ENCODE measurements at regions not wholly inside any gene's neighbourhood (a gene's known extent, or its start where the extent isn't known, plus 50 kb on each side); places are given as distances from the start of the nearest gene placed in this dataset.

DNA sequence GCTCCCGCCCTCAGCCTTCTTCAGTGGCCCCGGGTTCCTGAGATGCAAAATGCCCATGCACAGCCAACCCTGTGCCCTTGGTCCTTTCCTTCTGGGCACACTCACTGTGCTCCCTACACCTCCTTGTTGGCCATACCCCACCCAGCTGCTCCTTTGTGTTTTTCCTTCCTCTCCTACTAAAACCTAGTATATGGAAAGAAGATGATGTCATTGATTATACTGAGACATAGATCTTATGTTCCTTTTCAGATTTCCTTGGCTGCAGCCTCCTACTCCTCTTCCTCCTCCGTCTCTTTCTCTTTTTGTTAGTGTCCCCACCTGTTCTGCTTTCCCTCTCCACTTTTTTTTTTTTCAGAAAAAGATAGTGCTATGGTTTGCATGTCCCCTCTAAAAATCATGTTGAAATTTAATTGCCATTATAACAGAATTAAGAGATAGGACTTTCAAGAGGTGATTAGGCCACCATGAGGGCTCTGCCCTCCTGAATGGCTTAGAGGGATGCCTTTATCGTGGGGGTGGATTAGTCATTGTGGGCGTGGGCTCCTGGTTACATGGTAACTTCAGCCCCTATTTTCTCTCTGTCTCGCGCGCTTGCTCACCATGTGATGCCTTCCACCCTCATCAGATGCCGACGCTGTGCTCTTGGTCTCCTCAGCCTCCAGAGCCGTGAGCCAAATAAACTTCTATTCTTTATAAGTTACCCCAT lies 254.9 kb upstream of the GATB start:
- in situ Hi-C loops (cut with HindIII; ENCODE audit: low sequenced_read_pairs): no loop called here
- no peak for DNase-seq (ENCODE audit: low spot score)

DNA sequence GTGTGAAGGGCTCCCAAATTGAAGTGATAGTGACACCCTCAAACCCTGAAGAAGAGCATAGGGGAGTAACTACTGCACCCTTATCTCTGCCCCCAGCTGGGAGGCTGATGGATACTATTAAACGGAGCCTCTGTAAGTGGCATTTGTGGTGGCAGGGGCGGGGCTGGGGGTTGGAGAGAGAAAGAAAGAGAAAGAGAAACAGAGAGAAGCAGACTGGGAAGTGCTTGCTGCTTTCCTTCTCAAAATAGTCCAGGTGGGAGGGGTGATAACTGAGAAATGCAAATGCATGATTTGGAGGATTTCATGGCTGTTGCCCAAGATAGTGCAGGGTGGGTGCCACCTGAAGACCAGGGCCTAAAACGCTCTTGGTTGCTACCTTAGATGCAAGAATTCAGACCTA lies 253.5 kb upstream of the GATB start:
- in situ Hi-C loops (cut with HindIII; ENCODE audit: low sequenced_read_pairs): no loop called here
- DNase-seq (ENCODE audit: low spot score): no peak

DNA sequence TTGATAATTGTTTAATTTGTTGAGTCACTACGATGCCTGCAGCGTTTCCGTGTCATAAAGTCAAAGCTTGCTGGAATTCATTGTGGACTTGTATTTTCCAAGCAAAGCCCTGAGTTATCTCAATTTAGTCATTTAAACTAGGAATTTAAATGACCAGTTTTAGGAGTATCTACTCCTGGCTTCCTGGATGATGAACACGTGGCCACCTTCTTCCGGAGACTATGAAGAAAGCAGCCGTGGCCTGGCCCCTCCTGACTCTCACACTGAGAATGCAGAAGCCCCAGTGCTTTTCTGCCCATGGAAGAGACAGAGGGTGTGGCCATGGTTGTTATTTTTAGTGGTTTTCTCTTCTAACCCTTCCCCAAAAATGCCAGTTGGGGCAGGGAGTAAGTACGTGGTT lies 250.7 kb upstream of the GATB start:
- in situ Hi-C loops (cut with HindIII; ENCODE audit: low sequenced_read_pairs): no loop called here
- no peak for DNase-seq (ENCODE audit: low spot score)

DNA sequence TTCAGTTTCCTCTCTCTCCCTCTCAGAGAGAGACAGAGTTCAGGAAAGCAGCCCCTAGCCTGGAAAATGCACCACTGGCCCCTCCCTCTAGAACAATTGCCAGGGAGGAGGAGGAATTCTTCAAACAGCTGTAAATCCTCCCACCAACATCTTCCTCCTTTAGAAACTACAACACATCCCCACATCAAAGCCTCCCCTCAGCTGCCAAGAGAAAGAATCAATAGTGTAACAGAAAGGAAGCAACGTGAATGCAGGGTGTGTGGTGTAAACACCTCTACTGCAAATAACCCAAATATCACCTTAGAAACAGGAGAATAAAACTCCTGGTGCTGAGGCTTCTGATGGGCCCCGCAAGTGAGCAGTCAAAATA lies 249.9 kb upstream of the GATB start:
- no peak for DNase-seq (ENCODE audit: low spot score)
- in situ Hi-C loops (cut with HindIII; ENCODE audit: low sequenced_read_pairs): no loop called here

DNA sequence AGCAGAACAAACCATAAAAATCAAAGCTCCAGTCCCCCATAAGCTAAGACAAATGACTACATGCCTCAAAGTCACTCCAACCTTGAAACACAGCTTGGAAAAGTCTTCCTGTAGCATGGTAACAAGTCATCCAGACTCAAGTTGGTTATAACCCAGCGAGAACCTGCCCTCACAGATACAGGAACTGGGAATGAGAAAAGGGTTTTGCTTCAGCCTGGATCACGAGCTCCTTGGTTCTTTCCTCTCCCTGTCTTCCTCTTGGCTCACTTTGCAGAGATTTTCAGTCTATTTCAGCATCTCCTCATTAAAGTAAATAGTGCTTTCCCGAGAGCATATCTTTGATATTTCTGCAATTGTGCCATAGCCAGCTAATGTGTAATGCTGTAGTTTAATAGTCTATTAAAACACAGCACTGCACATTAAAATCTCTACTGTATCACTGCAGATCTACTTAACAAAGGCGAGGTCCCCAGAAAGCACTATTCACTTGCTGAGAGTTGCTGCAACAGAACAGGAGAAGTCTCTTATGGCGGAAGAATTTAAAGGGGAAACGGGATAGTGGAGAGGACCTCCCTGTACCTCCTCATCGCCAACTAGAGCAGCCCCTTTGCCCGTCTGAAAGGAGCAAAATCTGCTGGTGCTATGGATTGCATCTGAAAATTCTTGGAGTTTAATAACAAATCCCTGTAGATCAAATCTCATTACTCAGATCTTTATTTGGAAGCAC lies 249.3 kb upstream of the GATB start:
- in situ Hi-C loops (cut with HindIII; ENCODE audit: low sequenced_read_pairs): no loop called here
- no peak for DNase-seq (ENCODE audit: low spot score)

DNA sequence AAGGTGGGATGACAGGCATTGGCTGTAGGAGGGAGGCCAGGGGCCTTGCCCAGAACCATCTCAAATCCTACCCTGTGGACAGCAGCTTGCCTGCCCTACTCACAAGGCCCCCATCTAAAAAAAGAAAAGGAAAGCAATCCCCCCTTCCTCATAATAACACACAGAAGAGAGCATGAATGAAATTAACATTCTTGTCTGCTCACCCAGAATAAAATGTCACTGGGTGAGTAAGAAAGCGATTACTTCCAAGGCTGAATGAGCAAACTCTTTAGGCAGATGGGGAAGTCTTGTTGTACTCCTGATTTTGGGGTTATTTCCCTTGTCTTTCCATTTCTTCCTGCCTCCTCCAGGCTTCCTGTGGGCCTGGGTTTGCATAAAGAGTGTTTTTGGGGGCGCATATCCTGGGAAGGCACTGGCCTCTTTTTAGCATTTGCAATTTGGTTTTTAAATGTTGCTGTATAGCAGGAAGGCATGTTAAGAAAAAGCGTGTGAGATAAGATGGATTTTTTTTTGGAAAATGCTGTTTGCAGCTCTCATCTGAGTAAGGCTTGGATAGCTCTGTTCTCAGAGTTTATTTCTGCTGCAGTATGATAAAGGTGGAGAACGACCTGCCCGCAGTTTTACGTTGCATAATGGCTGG lies 248.3 kb upstream of the GATB start:
- no peak for DNase-seq (ENCODE audit: low spot score)
- in situ Hi-C loops (cut with HindIII; ENCODE audit: low sequenced_read_pairs): no loop called here

DNA sequence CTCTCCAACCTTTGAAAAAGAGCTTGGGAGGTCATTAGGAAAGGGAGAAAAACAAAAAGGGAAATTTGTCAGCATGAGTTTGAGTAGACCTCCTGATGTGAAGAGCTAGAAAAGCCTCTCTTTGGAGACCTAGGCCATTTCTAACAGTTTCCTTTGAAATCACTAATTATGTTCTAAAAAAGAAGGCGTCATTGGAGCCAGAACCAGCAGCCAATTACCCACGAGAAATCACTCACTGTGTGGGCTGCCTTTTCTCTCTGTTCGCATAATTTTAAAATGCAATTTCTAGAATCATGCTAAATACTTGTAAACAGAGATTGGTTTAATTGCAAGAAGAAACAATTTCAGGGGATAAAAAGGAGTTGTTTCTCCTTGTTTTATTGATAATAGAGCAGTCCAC lies 246.3 kb upstream of the GATB start:
- in situ Hi-C loops (cut with HindIII; ENCODE audit: low sequenced_read_pairs): no loop called here
- no peak for DNase-seq (ENCODE audit: low spot score)

DNA sequence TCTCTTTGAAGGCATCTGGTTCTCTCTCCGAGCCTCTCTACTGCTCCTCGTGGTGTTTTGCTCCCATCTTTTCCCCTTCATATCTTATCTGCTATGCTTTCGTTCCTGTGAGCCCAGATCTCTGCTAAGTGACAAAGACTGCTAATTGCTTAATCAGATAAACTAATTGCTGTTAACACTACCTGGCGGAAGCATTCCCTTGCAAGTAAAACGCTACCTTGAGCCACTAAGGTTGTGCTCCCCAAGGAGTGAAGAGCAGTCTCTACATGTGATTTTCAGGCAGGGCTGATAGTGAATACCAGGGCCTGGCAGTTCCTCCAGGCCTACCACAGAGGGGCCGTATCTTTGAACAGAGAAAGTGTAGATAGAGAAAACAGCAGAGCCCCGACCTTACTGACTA lies 244.0 kb upstream of the GATB start:
- in situ Hi-C loops (cut with HindIII; ENCODE audit: low sequenced_read_pairs): no loop called here
- DNase-seq (ENCODE audit: low spot score): no peak

DNA sequence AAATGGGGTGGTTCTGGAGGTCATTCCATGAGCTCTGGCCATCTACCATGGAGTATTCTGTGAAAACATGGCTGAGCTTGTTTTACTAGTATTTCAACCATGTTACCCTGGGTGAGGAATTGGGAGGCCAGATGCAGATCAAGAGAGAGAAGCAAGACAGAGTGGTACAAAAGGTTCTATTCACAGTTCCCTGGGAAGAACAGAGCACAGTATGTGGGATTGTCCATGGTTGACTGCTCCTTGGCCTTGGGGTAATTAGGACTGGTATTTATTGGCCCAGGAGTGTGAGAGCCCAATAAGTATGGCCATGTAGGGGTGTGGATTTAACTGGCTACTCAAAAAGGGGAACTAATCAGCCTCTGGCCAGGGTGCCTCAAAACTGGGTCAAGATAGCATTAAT lies 239.7 kb upstream of the GATB start:
- in situ Hi-C loops (cut with HindIII; ENCODE audit: low sequenced_read_pairs): no loop called here
- DNase-seq (ENCODE audit: low spot score): no peak

DNA sequence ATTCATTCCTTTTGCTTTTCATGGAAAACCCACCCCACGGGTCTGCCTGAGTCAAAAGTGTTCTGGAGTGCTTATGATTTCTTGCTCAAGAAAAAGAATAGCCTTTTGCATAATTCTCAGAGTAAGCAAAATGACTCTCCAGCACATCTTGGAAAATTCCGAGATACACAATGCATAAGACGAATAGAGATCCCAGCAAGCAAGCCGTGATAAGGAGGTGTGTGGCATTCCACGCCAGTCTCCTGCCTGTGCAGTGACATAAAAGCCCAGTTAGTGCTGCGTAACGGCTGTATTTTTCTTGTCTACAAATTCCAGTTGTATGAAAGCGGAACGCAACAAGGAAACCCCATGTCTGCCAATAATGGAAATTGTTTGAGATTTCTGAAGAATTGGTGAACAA lies 237.9 kb upstream of the GATB start:
- in situ Hi-C loops (cut with HindIII; ENCODE audit: low sequenced_read_pairs): no loop called here
- DNase-seq (ENCODE audit: low spot score): no peak

DNA sequence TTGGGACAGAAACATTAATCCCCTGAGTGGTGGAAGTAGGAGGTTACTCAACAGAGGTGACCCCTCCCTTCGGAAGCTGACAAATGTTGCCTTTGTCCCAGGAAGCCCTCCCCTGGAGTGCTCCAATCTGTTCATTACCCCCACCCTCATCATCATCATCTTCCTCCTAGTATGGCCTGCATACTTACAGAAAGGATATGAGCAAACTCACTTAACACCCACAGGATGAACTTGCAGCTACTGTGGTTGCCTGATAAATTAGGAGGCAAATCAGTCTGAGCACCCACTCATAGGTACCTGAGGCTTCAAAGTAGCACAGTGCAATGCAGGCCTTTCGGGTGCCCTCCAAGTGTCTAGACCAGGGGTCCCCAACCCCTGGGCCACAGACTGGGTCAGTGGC lies 236.7 kb upstream of the GATB start:
- DNase-seq (ENCODE audit: low spot score): no peak
- in situ Hi-C loops (cut with HindIII; ENCODE audit: low sequenced_read_pairs): no loop called here

DNA sequence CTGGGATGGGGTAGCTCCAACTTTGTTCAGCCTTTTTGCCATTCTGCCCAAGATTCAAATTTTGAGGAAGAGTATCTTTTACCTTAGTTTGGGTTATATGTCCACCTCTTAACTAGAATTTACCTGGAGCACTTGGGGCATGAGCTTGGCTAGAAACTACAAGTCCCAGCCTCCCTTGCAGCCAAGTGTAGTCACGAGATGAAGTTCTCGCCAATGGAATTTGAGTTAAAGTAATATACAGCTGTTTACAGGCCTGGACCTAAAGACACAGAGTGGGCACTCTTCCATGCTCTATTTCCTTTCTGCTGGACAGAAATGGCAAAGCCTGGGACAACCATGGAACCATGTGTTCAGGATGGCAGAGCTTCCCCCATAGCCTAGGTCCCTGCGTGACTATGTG lies 233.6 kb upstream of the GATB start:
- no peak for DNase-seq (ENCODE audit: low spot score)
- in situ Hi-C loops (cut with HindIII; ENCODE audit: low sequenced_read_pairs): no loop called here

DNA sequence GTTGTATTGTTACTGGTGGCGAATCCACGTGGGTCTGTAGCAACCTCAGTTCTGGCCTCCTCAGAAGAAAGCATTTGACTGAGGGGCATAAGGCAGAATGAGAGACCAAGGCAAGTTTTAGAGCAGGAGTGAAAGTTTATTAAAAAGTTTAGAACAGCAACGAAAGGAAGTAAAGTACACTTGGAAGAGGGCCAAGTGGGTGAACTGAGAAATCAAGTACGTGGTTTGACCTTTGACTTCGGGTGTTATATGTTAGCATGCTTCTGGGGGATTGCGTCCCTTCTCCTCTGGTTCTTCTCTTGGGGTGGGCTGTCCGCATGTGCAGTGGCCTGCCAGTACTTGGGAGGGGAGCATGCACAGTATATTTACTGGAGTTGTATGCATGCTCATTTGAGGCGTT lies 232.7 kb upstream of the GATB start:
- in situ Hi-C loops (cut with HindIII; ENCODE audit: low sequenced_read_pairs): no loop called here
- no peak for DNase-seq (ENCODE audit: low spot score)

DNA sequence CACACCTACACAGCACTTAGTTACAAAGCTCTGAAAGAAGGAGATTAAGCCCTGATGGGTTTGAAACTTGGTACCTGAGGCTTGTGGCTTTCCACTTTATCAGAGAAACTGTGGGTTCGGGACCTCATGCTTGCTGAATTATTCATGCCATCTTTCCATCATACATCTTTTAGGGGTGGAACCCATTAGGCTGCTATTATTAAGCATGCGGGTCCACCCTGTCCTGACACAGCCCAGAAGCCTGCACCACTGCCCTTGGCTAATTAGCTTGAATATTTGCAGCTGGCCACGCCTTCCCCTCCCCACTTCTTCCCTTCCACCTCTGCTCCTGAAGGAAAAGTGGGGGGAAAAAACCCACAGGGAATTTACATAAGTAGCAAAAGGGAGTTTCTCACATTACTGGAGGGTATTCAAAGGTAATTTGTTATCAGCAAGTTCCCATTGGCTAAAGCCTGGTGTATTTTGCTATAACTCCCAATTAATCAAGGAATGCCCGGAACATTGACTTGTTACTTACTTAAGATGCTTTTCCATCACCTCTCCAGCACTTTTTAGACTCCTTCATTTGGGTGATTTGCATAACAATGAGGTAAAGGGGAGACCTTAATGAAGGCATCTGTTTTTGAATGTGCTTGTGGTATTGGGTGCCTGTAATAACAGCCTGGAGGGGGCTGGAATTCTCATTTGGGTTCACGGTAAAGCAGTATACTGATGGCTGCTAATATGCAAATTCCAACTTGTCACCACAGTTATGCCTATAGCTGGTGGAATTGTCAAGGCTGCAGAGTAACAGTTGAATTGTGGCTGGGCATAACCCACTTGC lies 231.7 kb upstream of the GATB start:
- in situ Hi-C loops (cut with HindIII; ENCODE audit: low sequenced_read_pairs): no loop called here
- no peak for DNase-seq (ENCODE audit: low spot score)

DNA sequence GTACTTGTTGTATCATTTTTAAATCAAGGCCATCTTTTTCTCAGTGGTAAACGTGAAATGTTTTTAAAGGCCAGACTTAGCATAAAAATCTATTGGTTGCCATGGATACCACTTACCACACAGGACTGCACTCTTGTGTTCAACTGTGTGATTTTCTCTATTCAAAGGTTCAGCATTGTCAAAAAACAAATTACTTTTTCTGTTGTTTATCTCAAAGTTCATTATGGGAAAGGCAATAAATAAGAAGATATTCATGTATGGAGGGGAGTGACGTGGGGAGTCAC lies 231.0 kb upstream of the GATB start:
- no peak for DNase-seq (ENCODE audit: low spot score)
- in situ Hi-C loops (cut with HindIII; ENCODE audit: low sequenced_read_pairs): no loop called here

DNA sequence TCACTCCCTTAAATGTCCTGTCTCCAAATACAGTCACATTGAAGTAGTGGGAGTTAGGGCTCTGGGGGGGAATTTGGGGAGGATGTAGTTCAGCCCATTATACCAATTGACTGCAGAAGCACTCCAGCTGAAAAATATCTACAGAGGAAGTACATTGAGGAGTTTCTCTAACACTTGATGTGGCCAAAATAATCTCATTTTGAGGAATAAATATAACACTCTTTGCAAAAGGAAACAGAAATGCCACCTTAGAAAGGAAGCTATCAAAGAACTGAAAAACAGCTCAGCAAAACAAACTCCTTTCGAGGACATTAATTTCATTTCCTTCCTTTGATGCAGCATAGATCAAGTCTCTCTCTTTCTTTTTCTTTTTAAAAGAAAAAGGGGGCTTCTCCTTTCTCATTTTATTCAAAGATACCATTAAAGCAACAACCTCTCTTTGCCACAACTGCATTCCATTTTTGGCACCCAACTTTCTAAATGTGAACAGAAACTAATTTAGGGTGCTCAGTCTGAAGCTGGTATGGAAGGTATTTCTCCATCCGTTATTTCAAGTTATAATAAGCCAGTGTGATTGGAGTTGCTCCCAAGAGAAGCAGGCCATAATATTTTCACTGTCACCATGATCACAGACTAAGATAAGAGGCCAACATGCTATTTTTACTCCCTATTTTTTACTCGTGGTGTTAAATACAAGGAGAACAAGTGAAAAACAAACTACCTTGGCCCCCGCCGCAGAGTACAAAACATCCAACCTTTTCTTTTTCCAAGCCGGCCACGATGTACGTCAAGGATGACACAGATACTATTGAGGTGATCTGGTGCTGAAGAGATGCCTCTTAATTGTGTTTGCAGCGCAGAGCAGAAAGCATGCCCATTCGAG lies 230.4 kb upstream of the GATB start:
- DNase-seq (ENCODE audit: low spot score): no peak
- in situ Hi-C loops (cut with HindIII; ENCODE audit: low sequenced_read_pairs): no loop called here

DNA sequence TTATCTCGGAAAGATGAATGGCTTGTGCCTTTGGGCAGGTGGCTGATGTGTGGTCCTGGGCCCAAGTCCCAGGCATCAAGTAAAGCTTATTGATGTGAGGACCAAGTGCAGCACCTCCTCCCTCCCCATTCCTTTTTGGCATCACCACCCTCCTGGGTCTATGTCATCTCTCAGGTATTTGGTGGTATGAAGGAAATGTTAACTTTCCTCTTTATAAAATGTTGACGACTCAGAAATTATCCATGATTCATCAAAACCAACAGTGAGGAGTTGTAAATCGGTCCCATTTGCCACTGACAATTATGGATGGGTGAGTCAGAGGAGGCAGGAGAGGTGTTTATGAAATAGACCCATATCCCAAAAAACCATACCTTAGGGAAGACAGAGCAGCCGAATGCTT lies 229.4 kb upstream of the GATB start:
- no peak for DNase-seq (ENCODE audit: low spot score)

DNA sequence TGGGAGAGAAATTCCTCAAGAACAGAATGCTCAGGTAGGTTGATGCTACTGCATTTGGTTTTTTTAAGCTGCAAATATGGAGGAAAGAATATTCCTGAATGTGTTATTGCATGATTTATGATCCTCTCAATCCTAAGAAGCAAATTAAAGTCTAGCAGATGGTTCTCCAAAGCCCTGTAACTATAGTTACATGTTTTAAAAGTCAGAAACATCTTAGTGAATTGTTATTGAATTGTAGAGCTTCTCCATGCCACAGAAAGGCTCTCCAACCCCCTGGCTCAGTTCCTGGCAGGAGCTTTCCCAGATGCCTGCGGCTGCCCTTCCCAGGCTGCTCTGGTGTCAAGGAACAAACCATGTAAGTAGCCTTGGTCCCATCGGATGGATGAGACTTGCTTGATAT lies 227.8 kb upstream of the GATB start:
- in situ Hi-C loops (cut with HindIII; ENCODE audit: low sequenced_read_pairs): no loop called here
- no peak for DNase-seq (ENCODE audit: low spot score)

More for the DNA sequence above, 229.4 kb upstream of the GATB start:
- in situ Hi-C loops (cut with HindIII; ENCODE audit: low sequenced_read_pairs): no loop called here

DNA sequence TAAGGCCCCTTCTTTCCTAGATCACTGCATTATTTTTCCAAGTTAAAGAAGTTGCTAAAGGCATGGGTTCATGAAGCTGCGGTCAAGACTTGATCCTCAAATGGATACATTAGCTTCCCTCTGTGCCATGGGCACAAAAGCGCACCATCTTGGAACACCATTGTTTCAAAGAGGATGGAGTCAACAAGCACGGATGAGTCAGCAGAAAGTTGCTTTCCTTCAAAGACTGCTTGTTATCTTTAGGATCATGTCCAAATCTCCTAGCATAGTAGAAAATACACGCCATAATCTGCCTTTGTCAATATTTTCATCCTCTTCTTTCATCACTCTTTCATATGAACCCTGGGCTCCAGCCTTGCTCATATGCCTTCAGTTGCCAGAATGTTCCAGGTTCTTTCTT lies 226.8 kb upstream of the GATB start:
- no peak for DNase-seq (ENCODE audit: low spot score)
- in situ Hi-C loops (cut with HindIII; ENCODE audit: low sequenced_read_pairs): no loop called here
